Panc1 (cell line): ENCODE measurements at regions not wholly inside any gene's neighbourhood (a gene's known extent, or its start where the extent isn't known, plus 50 kb on each side); places are given as distances from the start of the nearest gene placed in this dataset.

Experiments
- ATAC-seq: fragments of 200-7000 bp; cut with Tn5 transposase; 2 replicates; pipeline ENCODE4 v1.9.1; 2020; ENCODE audit warnings: mild to moderate bottlenecking, moderate library complexity
- BruUV-seq: library from RNA; stranded (reverse); fragments of 400-500 nt; replicated peaks from 2 replicates; lab custom pipeline; 2021; lab: Mats Ljungman, UMichigan
- CTCF ChIA-PET: fragments of 300-600 bp; sonication (Branson Sonifier 250); formaldehyde crosslinking; loops from one replicate; lab custom pipeline; 2022; ENCODE audit warnings: antibody characterized with exemption; lab: Charles Lee
- POLR2A ChIA-PET: fragments of 300-600 bp; sonication (Branson Sonifier 250); formaldehyde crosslinking; loops from one replicate; lab custom pipeline; 2022; ENCODE audit warnings: antibody characterized with exemption; lab: Charles Lee
- DNase-seq: peaks from one replicate; pipeline ENCODE4 v3.0.0-alpha.2; 2010; ENCODE audit warnings: low read depth, low spot score
- H3K27ac ChIP-seq: 2 replicates; pipeline ENCODE4 v1.5.1; 2011; ENCODE audit warnings: mild to moderate bottlenecking, low read length, inconsistent platforms
- H3K27me3 ChIP-seq: fragments of 200-500 bp; sonication (Bioruptor generic); 2 replicates; pipeline ENCODE4 v1.6.0; 2014; ENCODE audit warnings: low read length, inconsistent platforms; ENCODE audit not compliant: control insufficient read depth, insufficient read depth
- H3K36me3 ChIP-seq: fragments of 200-500 bp; sonication (Bioruptor generic); 2 replicates; pipeline ENCODE4 v1.5.1; 2014; ENCODE audit warnings: inconsistent platforms, mild to moderate bottlenecking, low read length, moderate library complexity; ENCODE audit not compliant: control insufficient read depth, insufficient read depth
- H3K4me1 ChIP-seq: 2 replicates; pipeline ENCODE4 v1.5.1; 2011; ENCODE audit warnings: inconsistent platforms, mild to moderate bottlenecking, low read length, moderate library complexity; ENCODE audit not compliant: control insufficient read depth, insufficient read depth
- H3K4me3 ChIP-seq, 2 experiments: 2 replicates each; pipeline ENCODE4 v1.5.1; 2011 to 2012; ENCODE audit warnings: low read depth in 2 of 2, low read length in 2 of 2, mild to moderate bottlenecking in 2 of 2, inconsistent platforms in 1 of 2, moderate library complexity in 1 of 2
- H3K9me3 ChIP-seq: fragments of 200-500 bp; sonication (Bioruptor generic); 2 replicates; pipeline ENCODE4 v1.5.1; 2014; ENCODE audit warnings: low read depth, mild to moderate bottlenecking, inconsistent platforms, low read length, moderate library complexity; ENCODE audit not compliant: control insufficient read depth, insufficient read depth
- POLR2AphosphoS5 ChIP-seq: IDR thresholded peaks from 2 replicates; pipeline ENCODE4 v1.6.1; 2012; ENCODE audit warnings: mild to moderate bottlenecking, low read depth, low read length, moderate library complexity
- SIN3A ChIP-seq: IDR thresholded peaks from 2 replicates; pipeline ENCODE4 v1.6.1; 2012; ENCODE audit warnings: low read depth, mild to moderate bottlenecking, low read length, moderate library complexity, borderline replicate concordance; ENCODE audit not compliant: insufficient read depth
- TCF7L2 ChIP-seq: IDR thresholded peaks from 2 replicates; pipeline ENCODE4 v1.6.1; 2011; ENCODE audit warnings: mild to moderate bottlenecking, low read depth, low read length, inconsistent platforms
- in situ Hi-C: cut with HindIII; loops from 2 replicates; pipeline ENCODE4 v1.10.0; 2016; ENCODE audit warnings: low sequenced_read_pairs, low pct_unique_long_range_greater_than_20kb
- intact Hi-C: fragments of 100-400 bp; cut with micrococcal nuclease; formaldehyde crosslinking; loops from one replicate; pipeline ENCODE4 v1.10.0; 2022; ENCODE audit not compliant: unreplicated experiment
- TF ChIP-seq, protein P1 (sequence below), 2 experiments: IDR thresholded peaks; 2 replicates each; pipeline ENCODE4 v1.6.1; 2011 to 2012; ENCODE audit warnings: low read depth in 2 of 2, control low read depth in 1 of 2, low read length in 1 of 2, mild to moderate bottlenecking in 1 of 2, moderate library complexity in 1 of 2; ENCODE audit not compliant: insufficient read depth in 1 of 2
- TF ChIP-seq, protein P2 (sequence below): fragments of 450-650 bp; IDR thresholded peaks from 2 replicates; pipeline ENCODE4 v1.5.1; 2017; ENCODE audit warnings: mild to moderate bottlenecking

DNA sequence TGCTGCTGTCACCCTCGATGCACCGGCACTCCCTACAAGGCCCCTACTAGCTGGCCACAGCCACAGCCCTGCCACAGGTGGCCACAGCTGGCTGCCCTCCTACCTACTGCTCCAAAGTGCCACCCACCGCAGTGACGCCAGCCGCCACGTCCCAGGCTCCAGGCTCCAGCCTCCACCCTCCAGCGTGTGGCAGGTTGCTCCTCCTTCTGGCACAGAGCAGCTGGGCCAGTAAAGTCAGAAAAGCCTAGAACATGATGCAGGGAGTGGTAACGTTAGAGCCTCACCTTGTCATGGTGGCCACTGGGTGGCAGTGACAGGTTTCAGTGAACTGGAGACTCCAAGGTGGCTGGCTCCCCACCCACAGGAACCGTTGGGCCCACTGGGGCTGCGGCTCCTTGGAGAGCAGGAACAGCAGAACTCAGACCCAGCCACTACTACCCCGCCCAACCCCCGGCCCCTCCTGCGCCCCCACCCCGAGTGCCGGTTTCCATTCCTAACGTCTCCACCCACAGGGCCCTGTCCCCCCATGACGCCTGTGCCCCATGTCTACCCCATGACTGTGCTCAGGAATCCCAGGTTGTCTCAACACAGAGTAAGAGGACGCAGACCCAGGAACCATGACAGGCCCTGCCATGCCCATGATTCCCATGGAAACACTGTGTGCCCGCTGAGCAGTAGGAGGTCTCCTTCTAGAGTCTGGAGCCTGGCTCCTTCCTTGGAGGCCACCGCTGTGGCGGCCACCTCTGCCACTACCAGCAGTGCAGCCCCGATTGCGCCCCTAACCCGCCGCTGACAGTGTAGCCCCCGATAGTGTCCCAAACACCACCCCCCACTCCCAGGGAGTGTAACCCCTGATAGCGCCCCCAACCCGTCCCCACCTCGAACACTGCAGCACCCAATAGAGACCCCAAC is 52.3 kb upstream of the ZNF33B start:
- peak overlapping the region in 1 of 2 experiments; percentile 38; a peak in 1 of 4 replicates for H3K4me3 ChIP-seq
- H3K4me1 ChIP-seq: no peaks in the 10 kb centered on the region
- intact Hi-C loops (no loop called here), in situ Hi-C loops (no loop called here)
- CTCF ChIA-PET: interaction anchor here (0.5 kb wide), 1 partner anchor 124 kb away, joined by 7 read pairs; no protein-coding TSS in a partner anchor
- no peak overlapping the region for H3K27ac ChIP-seq
- DNase-seq (no peak), ATAC-seq (peak; percentile 89)
- POLR2A ChIA-PET: no interaction called here
- TF ChIP-seq, protein P1, sequence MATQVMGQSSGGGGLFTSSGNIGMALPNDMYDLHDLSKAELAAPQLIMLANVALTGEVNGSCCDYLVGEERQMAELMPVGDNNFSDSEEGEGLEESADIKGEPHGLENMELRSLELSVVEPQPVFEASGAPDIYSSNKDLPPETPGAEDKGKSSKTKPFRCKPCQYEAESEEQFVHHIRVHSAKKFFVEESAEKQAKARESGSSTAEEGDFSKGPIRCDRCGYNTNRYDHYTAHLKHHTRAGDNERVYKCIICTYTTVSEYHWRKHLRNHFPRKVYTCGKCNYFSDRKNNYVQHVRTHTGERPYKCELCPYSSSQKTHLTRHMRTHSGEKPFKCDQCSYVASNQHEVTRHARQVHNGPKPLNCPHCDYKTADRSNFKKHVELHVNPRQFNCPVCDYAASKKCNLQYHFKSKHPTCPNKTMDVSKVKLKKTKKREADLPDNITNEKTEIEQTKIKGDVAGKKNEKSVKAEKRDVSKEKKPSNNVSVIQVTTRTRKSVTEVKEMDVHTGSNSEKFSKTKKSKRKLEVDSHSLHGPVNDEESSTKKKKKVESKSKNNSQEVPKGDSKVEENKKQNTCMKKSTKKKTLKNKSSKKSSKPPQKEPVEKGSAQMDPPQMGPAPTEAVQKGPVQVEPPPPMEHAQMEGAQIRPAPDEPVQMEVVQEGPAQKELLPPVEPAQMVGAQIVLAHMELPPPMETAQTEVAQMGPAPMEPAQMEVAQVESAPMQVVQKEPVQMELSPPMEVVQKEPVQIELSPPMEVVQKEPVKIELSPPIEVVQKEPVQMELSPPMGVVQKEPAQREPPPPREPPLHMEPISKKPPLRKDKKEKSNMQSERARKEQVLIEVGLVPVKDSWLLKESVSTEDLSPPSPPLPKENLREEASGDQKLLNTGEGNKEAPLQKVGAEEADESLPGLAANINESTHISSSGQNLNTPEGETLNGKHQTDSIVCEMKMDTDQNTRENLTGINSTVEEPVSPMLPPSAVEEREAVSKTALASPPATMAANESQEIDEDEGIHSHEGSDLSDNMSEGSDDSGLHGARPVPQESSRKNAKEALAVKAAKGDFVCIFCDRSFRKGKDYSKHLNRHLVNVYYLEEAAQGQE (IDR thresholded peaks at IDR 0.05; ENCODE audit: insufficient read depth in 1 of 2, low read depth in 2 of 2, low read length in 1 of 2): no peak
- TF ChIP-seq, protein P2, sequence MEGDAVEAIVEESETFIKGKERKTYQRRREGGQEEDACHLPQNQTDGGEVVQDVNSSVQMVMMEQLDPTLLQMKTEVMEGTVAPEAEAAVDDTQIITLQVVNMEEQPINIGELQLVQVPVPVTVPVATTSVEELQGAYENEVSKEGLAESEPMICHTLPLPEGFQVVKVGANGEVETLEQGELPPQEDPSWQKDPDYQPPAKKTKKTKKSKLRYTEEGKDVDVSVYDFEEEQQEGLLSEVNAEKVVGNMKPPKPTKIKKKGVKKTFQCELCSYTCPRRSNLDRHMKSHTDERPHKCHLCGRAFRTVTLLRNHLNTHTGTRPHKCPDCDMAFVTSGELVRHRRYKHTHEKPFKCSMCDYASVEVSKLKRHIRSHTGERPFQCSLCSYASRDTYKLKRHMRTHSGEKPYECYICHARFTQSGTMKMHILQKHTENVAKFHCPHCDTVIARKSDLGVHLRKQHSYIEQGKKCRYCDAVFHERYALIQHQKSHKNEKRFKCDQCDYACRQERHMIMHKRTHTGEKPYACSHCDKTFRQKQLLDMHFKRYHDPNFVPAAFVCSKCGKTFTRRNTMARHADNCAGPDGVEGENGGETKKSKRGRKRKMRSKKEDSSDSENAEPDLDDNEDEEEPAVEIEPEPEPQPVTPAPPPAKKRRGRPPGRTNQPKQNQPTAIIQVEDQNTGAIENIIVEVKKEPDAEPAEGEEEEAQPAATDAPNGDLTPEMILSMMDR: peak; percentile 57
- TF ChIP-seq SIN3A (no peak), POLR2AphosphoS5 (no peak)
- BruUV-seq: no TSS peak
- H3K36me3 ChIP-seq: no peaks in the 10 kb centered on the region
- H3K9me3 ChIP-seq: no peaks in the 10 kb centered on the region
- no peaks in the 10 kb centered on the region; the same call in 1 of the 2 replicates for H3K27me3 ChIP-seq

DNA sequence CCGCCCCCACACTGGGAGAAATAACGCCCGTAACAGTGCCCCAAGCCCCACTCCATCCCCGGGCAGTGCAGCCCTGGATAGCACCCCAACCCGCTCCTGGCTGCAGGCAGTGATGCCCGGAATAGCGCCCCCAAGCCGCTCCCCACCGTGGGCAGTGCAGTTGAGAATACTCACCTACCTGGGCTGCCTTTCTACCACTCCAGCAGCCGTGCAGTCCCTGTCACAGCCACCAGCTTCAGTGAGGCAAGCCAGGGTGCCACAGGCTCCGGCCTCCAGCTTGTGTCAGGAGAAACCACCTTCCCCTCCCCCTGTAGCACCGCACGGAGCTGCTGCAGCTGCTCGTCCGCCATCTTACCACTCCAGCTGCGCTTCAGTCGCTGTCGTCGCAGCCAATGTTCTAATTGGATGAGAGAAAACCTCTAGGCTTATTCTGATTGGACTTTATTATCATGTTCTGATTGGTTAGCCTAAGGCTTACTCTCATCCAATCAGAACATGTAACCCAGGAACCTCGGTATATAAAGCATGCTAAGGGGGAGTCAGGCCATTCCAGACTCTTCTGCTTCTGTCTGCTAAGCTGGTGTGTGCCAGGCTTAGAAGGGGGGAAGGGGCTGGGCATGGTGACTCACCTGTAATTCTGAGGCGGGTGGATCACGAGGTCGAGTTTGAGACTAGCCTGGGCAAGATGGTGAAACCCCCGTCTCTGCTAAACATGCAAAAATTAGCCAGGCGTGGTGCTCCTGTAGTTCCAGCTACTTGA is 53.2 kb upstream of the ZNF33B start:
- ATAC-seq (no peak), DNase-seq (no peak)
- no peaks in the 10 kb centered on the region for H3K36me3 ChIP-seq
- TF ChIP-seq, protein P2: no peak
- no peak for TF ChIP-seq TCF7L2
- H3K9me3 ChIP-seq: no peaks in the 10 kb centered on the region
- no peaks in the 10 kb centered on the region; the same call in 1 of the 2 replicates for H3K27me3 ChIP-seq
- no peaks in the 10 kb centered on the region for H3K4me1 ChIP-seq
- CTCF ChIA-PET: interaction anchor here (0.5 kb wide), 1 partner anchor 124 kb away, joined by 7 read pairs; no protein-coding TSS in a partner anchor
- in situ Hi-C loops (no loop called here), intact Hi-C loops (no loop called here)
- H3K4me3 ChIP-seq: peak overlapping the region in 1 of 2 experiments; percentile 38; a peak in 1 of 4 replicates
- POLR2A ChIA-PET: no interaction called here
- no peak overlapping the region for H3K27ac ChIP-seq
- no TSS peak for BruUV-seq
